ENCODE measurements at regions not wholly inside any gene's neighbourhood (a gene's known extent, or its start where the extent isn't known, plus 50 kb on each side); places are given as distances from the start of the nearest gene placed in this dataset.

DNA sequence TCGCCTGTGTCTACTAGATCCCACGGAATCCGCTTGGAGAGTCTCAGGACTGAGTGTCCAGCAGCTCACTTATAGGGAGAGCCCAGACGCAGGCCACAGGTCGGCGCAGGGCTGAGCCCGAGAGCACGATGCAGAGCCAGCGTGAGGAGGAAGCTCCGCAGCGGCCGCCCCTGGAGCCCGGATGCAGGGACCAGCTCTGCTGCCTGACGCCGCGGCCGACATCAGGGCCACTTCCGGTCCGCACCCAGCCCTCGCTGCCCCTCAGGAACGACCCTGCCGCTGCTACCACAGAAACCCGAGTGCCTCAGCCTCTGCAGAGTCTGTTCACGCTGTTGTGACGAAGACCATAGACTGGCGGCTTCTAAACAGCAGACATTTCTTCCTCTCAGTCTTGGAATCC lies 275.8 kb upstream of the PPP2R2D start:
- TF ChIP-seq GATA3 (IDR thresholded peaks at IDR 0.05; ENCODE audit: low read depth, low read length) (no peak), GATA2 (IDR thresholded peaks at IDR 0.05; ENCODE audit: low read depth, low read length) (no peak)

- no peak for TF ChIP-seq GATA3 (IDR thresholded peaks at IDR 0.05; ENCODE audit: low read depth, low read length)
- no peak for TF ChIP-seq GATA2 (IDR thresholded peaks at IDR 0.05; ENCODE audit: low read depth, low read length)
These were observed 274.5 kb upstream of the PPP2R2D start for GRCh38 chr10:131626274-131626673.

- no peak for TF ChIP-seq GATA3 (IDR thresholded peaks at IDR 0.05; ENCODE audit: low read depth, low read length)
- TF ChIP-seq GATA2 (IDR thresholded peaks at IDR 0.05; ENCODE audit: low read depth, low read length), result no peak
These were observed 271.6 kb upstream of the PPP2R2D start for GRCh38 chr10:131629026-131629770.

DNA sequence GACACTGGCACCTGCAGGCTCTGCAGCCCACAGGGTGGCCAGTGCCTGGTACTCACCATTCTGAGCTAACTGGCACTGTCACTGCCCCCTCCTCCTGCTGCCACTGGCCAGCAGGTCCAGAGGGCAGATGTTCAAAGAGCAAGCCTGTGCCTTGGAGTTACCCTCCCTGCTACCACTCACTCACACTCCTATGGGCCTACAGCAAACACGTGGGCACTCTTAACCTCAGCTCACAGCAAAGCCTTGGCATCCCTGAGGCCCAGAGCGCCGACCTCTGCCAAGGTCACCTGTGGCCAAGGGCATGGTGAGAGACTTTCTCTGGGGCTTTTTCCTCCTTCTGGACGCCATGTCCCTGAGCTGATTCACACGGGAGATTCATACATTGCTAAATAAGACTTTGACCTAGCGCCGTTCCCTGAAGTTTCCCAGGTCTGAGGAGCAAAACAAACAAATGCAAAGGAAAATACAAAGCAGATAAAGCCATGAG lies 270.0 kb upstream of the PPP2R2D start:
- TF ChIP-seq GATA3 (IDR thresholded peaks at IDR 0.05; ENCODE audit: low read depth, low read length), result no peak
- no peak for TF ChIP-seq GATA2 (IDR thresholded peaks at IDR 0.05; ENCODE audit: low read depth, low read length)

- TF ChIP-seq GATA3 (IDR thresholded peaks at IDR 0.05; ENCODE audit: low read depth, low read length), result no peak
- no peak for TF ChIP-seq GATA2 (IDR thresholded peaks at IDR 0.05; ENCODE audit: low read depth, low read length)
These were observed 269.2 kb upstream of the PPP2R2D start for GRCh38 chr10:131631619-131632018.

GRCh38 chr10:131635564-131636015 lies 265.2 kb upstream of the PPP2R2D start:
- no peak for TF ChIP-seq GATA2 (IDR thresholded peaks at IDR 0.05; ENCODE audit: low read depth, low read length)
- TF ChIP-seq GATA3 (IDR thresholded peaks at IDR 0.05; ENCODE audit: low read depth, low read length), result no peak

DNA sequence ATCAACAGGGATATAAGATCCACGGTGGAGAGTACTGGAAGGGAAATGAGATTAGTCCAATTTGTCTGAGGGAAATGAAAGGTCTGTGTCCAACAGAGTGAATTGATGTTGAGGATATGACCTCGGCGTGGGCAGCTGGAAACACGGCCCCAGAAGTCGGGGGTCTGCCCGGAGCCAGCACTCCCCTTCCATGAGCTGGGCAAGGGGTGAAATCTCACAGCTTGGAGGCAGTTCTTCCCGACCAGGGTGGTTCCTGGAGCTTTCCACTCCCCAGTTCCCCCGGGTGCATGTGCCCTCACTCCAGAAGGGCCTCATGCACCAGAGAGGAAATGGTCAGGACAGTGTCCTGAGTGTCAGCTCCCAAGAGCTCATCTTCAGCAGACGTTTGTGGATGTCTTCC lies 264.7 kb upstream of the PPP2R2D start:
- TF ChIP-seq GATA2 (IDR thresholded peaks at IDR 0.05; ENCODE audit: low read depth, low read length) (no peak), GATA3 (IDR thresholded peaks at IDR 0.05; ENCODE audit: low read depth, low read length) (no peak)

- TF ChIP-seq GATA2 (IDR thresholded peaks at IDR 0.05; ENCODE audit: low read depth, low read length) (no peak), GATA3 (IDR thresholded peaks at IDR 0.05; ENCODE audit: low read depth, low read length) (no peak)
These were observed 263.7 kb upstream of the PPP2R2D start for GRCh38 chr10:131636841-131637724.

GRCh38 chr10:131638049-131638879 lies 262.5 kb upstream of the PPP2R2D start:
- no peak for TF ChIP-seq GATA2 (IDR thresholded peaks at IDR 0.05; ENCODE audit: low read depth, low read length)
- TF ChIP-seq GATA3 (IDR thresholded peaks at IDR 0.05; ENCODE audit: low read depth, low read length), result no peak

GRCh38 chr10:131638880-131639278 lies 261.9 kb upstream of the PPP2R2D start:
- TF ChIP-seq GATA2 (IDR thresholded peaks at IDR 0.05; ENCODE audit: low read depth, low read length), result no peak
- TF ChIP-seq GATA3 (IDR thresholded peaks at IDR 0.05; ENCODE audit: low read depth, low read length), result no peak

GRCh38 chr10:131640045-131640644 lies 260.7 kb upstream of the PPP2R2D start:
- no peak for TF ChIP-seq GATA2 (IDR thresholded peaks at IDR 0.05; ENCODE audit: low read depth, low read length)
- TF ChIP-seq GATA3 (IDR thresholded peaks at IDR 0.05; ENCODE audit: low read depth, low read length), result no peak

DNA sequence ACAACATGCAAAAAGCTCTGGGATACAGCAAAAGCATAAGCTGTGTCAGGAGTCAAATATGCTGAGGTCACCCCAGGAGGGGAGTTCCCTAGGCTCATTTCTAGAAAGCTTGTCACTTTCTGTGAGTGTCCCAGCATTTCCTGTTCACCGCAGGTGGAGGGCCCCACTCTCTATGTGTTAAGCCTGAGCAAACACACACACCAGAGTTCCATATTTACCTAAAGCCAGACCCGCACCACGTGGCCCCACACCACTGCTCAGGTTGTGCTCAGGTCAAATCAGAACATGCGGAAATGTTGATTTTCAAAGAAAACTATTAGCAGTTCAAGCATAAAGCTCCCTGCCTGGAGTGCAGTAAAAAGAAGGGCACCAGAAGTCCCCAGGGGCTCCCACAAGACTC lies 259.6 kb upstream of the PPP2R2D start:
- TF ChIP-seq GATA3 (IDR thresholded peaks at IDR 0.05; ENCODE audit: low read depth, low read length) (no peak), GATA2 (IDR thresholded peaks at IDR 0.05; ENCODE audit: low read depth, low read length) (no peak)

GRCh38 chr10:131641898-131642297 lies 258.9 kb upstream of the PPP2R2D start:
- TF ChIP-seq GATA2 (IDR thresholded peaks at IDR 0.05; ENCODE audit: low read depth, low read length), result no peak
- TF ChIP-seq GATA3 (IDR thresholded peaks at IDR 0.05; ENCODE audit: low read depth, low read length), result no peak

Data from SH-SY5Y (cell line).